NB4 (cell line): ENCODE measurements at regions not wholly inside any gene's neighbourhood (a gene's known extent, or its start where the extent isn't known, plus 50 kb on each side); places are given as distances from the start of the nearest gene placed in this dataset.

ENCODE experiments used
- DNase-seq: peaks from one replicate; pipeline ENCODE4 v3.0.0; 2010; ENCODE audit warnings: low read depth
- H3K4me3 ChIP-seq: one replicate; pipeline ENCODE4 v1.5.1; 2011; ENCODE audit warnings: mild to moderate bottlenecking, low read depth, low read length, moderate library complexity
- CTCF ChIP-seq: IDR thresholded peaks from one replicate; pipeline ENCODE4 v1.5.1; 2012; ENCODE audit warnings: low read depth, low read length
- MAX ChIP-seq: IDR thresholded peaks from 2 replicates; pipeline ENCODE4 v1.6.1; 2011; ENCODE audit warnings: low read depth, low read length
- MYC ChIP-seq: IDR thresholded peaks from 2 replicates; pipeline ENCODE4 v1.6.1; 2011; ENCODE audit warnings: low read depth, low read length
- POLR2A ChIP-seq: IDR thresholded peaks from 2 replicates; pipeline ENCODE4 v1.6.1; 2011; ENCODE audit warnings: mild to moderate bottlenecking; ENCODE audit not compliant: insufficient read length; ENCODE audit errors: extremely low read depth

GRCh38 chr1:215508311-215508710, 58.8 kb upstream of the KCTD3 start:
- no peak overlapping the region for H3K4me3 ChIP-seq
- no peak for DNase-seq
- TF ChIP-seq POLR2A (no peak), MAX (no peak), MYC (no peak), CTCF (no peak)
